ENCODE measurements at regions not wholly inside any gene's neighbourhood (a gene's known extent, or its start where the extent isn't known, plus 50 kb on each side); places are given as distances from the start of the nearest gene placed in this dataset.

DNA sequence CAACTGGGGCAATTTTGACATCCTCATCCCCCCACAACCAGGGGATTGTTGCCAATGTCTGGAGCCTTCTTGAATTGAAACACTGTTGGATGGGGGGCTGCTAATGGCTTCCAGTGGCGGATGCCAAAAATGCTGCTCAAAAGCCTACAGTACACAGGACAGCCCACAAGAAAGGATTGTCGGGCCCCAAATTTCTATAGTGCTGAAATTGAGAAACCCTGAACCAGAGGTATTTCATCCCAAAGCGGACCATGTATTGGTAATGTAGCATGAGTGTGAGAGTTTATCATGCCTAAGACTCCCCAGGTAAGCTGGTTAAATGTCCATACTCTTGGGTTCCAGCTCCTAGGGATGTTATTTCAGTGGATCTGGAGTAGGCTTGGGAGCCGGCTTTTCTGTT lies 544.0 kb downstream of the BCL11B start:
- DNase-seq (ENCODE audit: extremely low spot score), result no peak
- TF ChIP-seq, protein P1, sequence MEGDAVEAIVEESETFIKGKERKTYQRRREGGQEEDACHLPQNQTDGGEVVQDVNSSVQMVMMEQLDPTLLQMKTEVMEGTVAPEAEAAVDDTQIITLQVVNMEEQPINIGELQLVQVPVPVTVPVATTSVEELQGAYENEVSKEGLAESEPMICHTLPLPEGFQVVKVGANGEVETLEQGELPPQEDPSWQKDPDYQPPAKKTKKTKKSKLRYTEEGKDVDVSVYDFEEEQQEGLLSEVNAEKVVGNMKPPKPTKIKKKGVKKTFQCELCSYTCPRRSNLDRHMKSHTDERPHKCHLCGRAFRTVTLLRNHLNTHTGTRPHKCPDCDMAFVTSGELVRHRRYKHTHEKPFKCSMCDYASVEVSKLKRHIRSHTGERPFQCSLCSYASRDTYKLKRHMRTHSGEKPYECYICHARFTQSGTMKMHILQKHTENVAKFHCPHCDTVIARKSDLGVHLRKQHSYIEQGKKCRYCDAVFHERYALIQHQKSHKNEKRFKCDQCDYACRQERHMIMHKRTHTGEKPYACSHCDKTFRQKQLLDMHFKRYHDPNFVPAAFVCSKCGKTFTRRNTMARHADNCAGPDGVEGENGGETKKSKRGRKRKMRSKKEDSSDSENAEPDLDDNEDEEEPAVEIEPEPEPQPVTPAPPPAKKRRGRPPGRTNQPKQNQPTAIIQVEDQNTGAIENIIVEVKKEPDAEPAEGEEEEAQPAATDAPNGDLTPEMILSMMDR (IDR thresholded peaks at IDR 0.05; ENCODE audit: control extremely low read depth, extremely low read depth, low read depth, missing control alignments), result no peak
- POLR2A ChIA-PET, result no interaction called here
- CTCF ChIA-PET, result no interaction called here

DNA sequence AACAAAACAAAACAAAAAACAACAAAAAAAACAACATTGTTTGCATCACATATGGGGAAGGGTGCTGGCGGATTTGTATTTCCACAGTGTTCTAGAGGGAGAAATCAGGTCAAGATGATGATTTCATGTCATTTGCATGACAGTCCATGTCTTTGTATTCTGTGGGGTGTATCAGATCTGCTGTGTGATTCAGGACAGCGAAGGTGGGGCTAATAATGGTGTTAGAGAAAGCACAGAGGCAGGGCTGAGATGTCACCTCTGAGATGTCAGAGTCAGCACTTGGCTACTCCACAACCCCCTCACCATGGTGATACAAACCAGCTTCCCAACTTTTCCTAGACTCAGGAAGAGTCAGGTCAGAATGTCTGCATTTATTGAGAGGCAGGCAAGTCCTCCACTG lies 543.2 kb downstream of the BCL11B start:
- ChIA-PET CTCF (no interaction called here), POLR2A (no interaction called here)
- DNase-seq (ENCODE audit: extremely low spot score), result no peak
- TF ChIP-seq, protein P1 (IDR thresholded peaks at IDR 0.05; ENCODE audit: control extremely low read depth, extremely low read depth, low read depth, missing control alignments), result no peak

DNA sequence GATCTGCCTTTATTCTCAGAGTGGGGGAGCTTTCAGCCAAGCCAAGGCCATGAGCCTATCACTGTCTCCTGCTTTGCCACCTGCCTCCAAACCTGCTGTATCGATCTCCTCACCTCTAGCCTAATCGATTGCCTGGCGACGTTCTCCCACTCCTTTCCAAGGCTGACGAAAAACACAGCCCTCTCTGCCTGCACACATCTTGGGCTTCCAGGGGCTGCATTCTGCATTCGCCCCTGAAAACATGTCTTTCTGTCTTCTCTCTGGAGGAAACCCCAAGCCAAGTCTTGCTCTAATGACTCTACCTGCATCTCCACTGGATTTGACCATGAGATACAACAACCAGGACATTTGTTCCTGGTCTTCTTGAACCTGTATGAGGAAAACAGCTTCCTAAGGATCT lies 540.7 kb downstream of the BCL11B start:
- POLR2A ChIA-PET, result no interaction called here
- TF ChIP-seq, protein P1 (IDR thresholded peaks at IDR 0.05; ENCODE audit: control extremely low read depth, extremely low read depth, low read depth, missing control alignments), result no peak
- CTCF ChIA-PET, result no interaction called here
- no peak for DNase-seq (ENCODE audit: extremely low spot score)

DNA sequence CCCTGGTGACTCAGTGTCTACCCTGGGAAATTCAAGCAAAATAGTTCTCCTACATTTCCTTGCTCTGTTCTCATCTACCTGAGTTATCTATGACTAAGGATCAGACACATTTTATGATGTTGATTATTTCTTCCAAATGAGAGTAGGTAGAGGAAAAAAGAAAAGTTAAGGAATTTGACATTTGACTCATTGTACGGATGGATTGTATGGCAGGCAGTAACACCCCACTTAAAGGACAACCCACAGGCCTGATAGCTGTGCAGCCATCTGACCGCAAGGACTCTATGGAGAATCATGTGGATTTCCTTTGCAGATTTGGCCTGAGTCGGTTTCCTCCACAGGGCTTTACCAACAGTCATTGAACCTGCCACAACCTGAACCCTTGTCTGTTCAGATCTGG lies 540.3 kb downstream of the BCL11B start:
- no peak for DNase-seq (ENCODE audit: extremely low spot score)
- TF ChIP-seq, protein P1 (IDR thresholded peaks at IDR 0.05; ENCODE audit: control extremely low read depth, extremely low read depth, low read depth, missing control alignments), result no peak
- ChIA-PET POLR2A (no interaction called here), CTCF (no interaction called here)

DNA sequence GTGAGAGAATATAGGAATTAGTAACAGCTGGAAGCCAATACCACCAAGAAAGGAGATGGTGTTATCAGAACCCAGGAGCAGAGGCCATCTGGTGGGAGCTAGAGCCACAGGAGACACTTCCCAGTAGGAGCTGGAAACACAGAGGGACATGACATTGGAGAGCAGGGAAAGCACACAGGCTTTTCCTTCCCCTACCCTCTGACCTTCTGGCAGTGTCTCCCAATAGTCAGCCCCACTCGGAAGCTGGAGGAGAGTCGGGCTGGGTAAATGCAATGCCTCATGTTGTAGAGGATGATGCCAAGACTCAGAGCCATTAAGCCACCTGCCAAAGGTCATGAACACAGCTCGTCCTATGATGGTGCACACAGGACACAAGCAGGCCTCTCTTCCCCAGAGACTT lies 538.5 kb downstream of the BCL11B start:
- no peak for DNase-seq (ENCODE audit: extremely low spot score)
- ChIA-PET POLR2A (no interaction called here), CTCF (no interaction called here)
- TF ChIP-seq, protein P1 (IDR thresholded peaks at IDR 0.05; ENCODE audit: control extremely low read depth, extremely low read depth, low read depth, missing control alignments), result no peak

DNA sequence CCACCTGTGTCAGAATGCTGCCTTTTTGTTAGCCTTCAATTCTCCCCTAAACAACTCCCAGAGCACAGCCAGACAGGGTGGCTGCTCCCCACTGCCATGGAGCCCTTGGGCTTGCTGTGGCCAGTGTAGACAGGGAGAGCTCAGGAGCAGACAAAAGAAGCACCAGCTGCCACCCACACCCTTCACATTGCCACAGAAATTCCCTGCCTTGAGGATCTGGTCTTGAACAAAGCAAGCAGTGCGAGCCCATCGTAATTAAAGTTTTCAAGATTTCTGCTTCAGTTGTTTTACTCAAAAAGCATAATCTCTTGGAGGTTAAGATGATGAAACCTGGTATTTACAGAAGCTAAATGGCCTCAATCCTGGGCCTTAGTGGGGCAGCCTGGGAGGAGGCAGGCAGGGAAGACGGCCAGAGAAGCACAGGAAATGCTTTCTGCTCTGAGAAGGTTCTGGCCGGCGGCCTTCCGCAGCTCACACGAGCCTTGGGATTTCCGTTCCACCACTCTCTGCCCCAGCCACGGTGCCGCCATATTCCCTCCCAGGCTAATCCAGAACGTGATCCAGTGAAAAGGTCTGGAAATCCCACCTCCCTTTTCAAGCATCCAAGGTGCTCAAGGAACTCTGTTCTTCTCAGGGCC lies 535.2 kb downstream of the BCL11B start:
- ChIA-PET POLR2A (no interaction called here), CTCF (no interaction called here)
- TF ChIP-seq, protein P1 (IDR thresholded peaks at IDR 0.05; ENCODE audit: control extremely low read depth, extremely low read depth, low read depth, missing control alignments), result no peak
- no peak for DNase-seq (ENCODE audit: extremely low spot score)

DNA sequence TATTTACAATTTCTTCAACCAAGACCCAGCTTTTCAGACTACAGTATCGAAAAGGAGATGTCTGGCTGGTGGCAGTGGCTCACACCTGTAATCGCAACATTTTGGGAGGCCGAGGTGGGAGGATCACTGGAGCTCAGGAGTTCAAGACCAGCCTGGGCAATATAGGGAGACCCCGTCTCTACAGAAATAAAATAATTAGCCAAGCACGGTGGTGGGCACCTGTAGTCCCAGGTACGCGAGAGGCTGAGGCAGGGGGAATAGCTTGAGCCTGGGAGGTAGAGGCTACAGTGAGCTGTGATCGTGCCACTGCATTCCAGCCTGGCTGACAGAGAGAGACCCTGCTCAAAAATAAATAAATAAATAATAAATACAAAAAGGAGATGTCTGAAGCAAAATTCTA lies 530.5 kb downstream of the BCL11B start:
- no peak for DNase-seq (ENCODE audit: extremely low spot score)

More for the DNA sequence above, 530.5 kb downstream of the BCL11B start:
- ChIA-PET CTCF (no interaction called here), POLR2A (no interaction called here)
- TF ChIP-seq, protein P1 (IDR thresholded peaks at IDR 0.05; ENCODE audit: control extremely low read depth, extremely low read depth, low read depth, missing control alignments), result no peak
